H1 (cell line): ENCODE measurements at regions not wholly inside any gene's neighbourhood (a gene's known extent, or its start where the extent isn't known, plus 50 kb on each side); places are given as distances from the start of the nearest gene placed in this dataset.

Experiments
- CTCF ChIA-PET: fragments of 300-600 bp; sonication (Branson Sonifier 250); formaldehyde crosslinking; loops from one replicate; lab custom pipeline; 2021; ENCODE audit not compliant: partially characterized antibody; lab: Charles Lee
- POLR2A ChIA-PET: fragments of 300-600 bp; sonication (Branson Sonifier 250); formaldehyde crosslinking; loops from one replicate; lab custom pipeline; 2021; ENCODE audit warnings: inconsistent platforms; ENCODE audit not compliant: partially characterized antibody; lab: Charles Lee
- DNase-seq, 2 experiments: peaks; one replicate each; pipeline versions ENCODE4 v3.0.0 to v3.0.0-alpha.2; 2010 to 2022; ENCODE audit warnings: low spot score in 2 of 2, low read depth in 1 of 2, mixed read lengths in 1 of 2
- FAIRE-seq: peaks from 2 replicates; lab custom pipeline; 2011; peaks lifted over from hg19 to GRCh38; lab: Jason Lieb, UNC
- H2AFZ ChIP-seq: 2 replicates; pipeline ENCODE4 v1.8.1; 2012; ENCODE audit warnings: low read length, inconsistent platforms
- H2AK5ac ChIP-seq: 2 replicates; pipeline ENCODE4 v1.6.1; 2013; ENCODE audit warnings: low read depth, low read length
- H2BK120ac ChIP-seq: replicated peaks from 2 replicates; pipeline ENCODE3; 2013; ENCODE audit warnings: low read depth, low read length, inconsistent platforms
- H2BK12ac ChIP-seq: 2 replicates; pipeline ENCODE4 v1.6.1; 2013; ENCODE audit warnings: low read depth, low read length
- H2BK15ac ChIP-seq: 2 replicates; pipeline ENCODE4 v1.6.1; 2013; ENCODE audit warnings: low read length
- H2BK20ac ChIP-seq: 2 replicates; pipeline ENCODE4 v1.6.1; 2013; ENCODE audit warnings: low read length
- H2BK5ac ChIP-seq: 2 replicates; pipeline ENCODE4 v1.6.1; 2013; ENCODE audit warnings: low read depth, low read length
- H3K14ac ChIP-seq: 2 replicates; pipeline ENCODE4 v1.6.1; 2013; ENCODE audit warnings: inconsistent platforms; ENCODE audit not compliant: insufficient read length
- H3K18ac ChIP-seq: 2 replicates; pipeline ENCODE4 v1.6.1; 2013; ENCODE audit warnings: low read length; ENCODE audit errors: extremely low read depth
- H3K23ac ChIP-seq: 2 replicates; pipeline ENCODE4 v1.6.1; 2013; ENCODE audit warnings: inconsistent platforms; ENCODE audit not compliant: insufficient read length
- H3K23me2 ChIP-seq: 2 replicates; pipeline ENCODE4 v1.6.1; 2013; ENCODE audit warnings: low read depth, low read length
- H3K27ac ChIP-seq: 2 replicates; pipeline ENCODE4 v1.6.1; 2011; ENCODE audit warnings: low read depth, low read length, inconsistent platforms
- H3K27me3 ChIP-seq, 4 experiments: replicated peaks in 1 of 4; 1 replicate in 1 of 4; 2 replicates in 3 of 4; pipeline versions ENCODE4 v1.6.1 to v1.8.1; 2011 to 2013; ENCODE audit warnings: low read length in 3 of 4, mild to moderate bottlenecking in 3 of 4, inconsistent platforms in 2 of 4, mixed read lengths in 2 of 4, moderate library complexity in 1 of 4; ENCODE audit not compliant: control insufficient read depth in 3 of 4, insufficient read depth in 3 of 4; ENCODE audit errors: extremely low read depth in 1 of 4
- H3K36me3 ChIP-seq, 4 experiments: 2 replicates each; pipeline versions ENCODE4 v1.6.1 to v1.8.1; 2011 to 2013; ENCODE audit warnings: mild to moderate bottlenecking in 4 of 4, low read length in 3 of 4, moderate library complexity in 2 of 4, control low read depth in 1 of 4, inconsistent platforms in 1 of 4; ENCODE audit not compliant: insufficient read depth in 4 of 4, control insufficient read depth in 2 of 4
- H3K4ac ChIP-seq: replicated peaks from 2 replicates; pipeline ENCODE3; 2013; ENCODE audit warnings: low read length, low read depth, mixed read lengths, inconsistent platforms; ENCODE audit not compliant: insufficient read length
- H3K4me1 ChIP-seq, 4 experiments: replicated peaks in 1 of 4; 1 replicate in 1 of 4; 2 replicates in 3 of 4; pipeline versions ENCODE4 v1.6.1 to v1.8.1; 2011 to 2013; ENCODE audit warnings: low read length in 3 of 4, inconsistent platforms in 2 of 4, mixed read lengths in 1 of 4; ENCODE audit not compliant: insufficient read depth in 4 of 4, control insufficient read depth in 3 of 4
- H3K4me2 ChIP-seq, 2 experiments: 2 replicates each; pipeline versions ENCODE4 v1.6.1 to v1.8.1; 2011 to 2013; ENCODE audit warnings: low read depth in 2 of 2, low read length in 2 of 2, control low read depth in 1 of 2, inconsistent platforms in 1 of 2, mild to moderate bottlenecking in 1 of 2; ENCODE audit not compliant: insufficient read depth in 1 of 2
- H3K4me3 ChIP-seq, 4 experiments: fragments of 200-600, 300-600 bp in 1 of 4; sonication (generic), shearing (Covaris generic), sonication (Bioruptor Twin) in 1 of 4; 2 replicates each; pipeline versions ENCODE4 v1.5.1 to v1.8.1; 2011 to 2016; ENCODE audit warnings: low read length in 4 of 4, low read depth in 3 of 4, control low read depth in 2 of 4, inconsistent platforms in 2 of 4, mild to moderate bottlenecking in 2 of 4, mixed read lengths in 1 of 4, moderate library complexity in 1 of 4; ENCODE audit not compliant: insufficient read depth in 2 of 4; ENCODE audit errors: extremely low read depth in 1 of 4
- H3K56ac ChIP-seq: replicated peaks from 2 replicates; pipeline ENCODE3; 2013; ENCODE audit warnings: low read depth, mild to moderate bottlenecking, mixed read lengths, low read length, inconsistent platforms; ENCODE audit not compliant: insufficient read length
- H3K79me1 ChIP-seq: 2 replicates; pipeline ENCODE4 v1.6.1; 2013; ENCODE audit warnings: low read depth, low read length, control low read depth
- H3K79me2 ChIP-seq, 2 experiments: 2 replicates each; pipeline versions ENCODE4 v1.6.1 to v1.8.1; 2012 to 2013; ENCODE audit warnings: low read length in 2 of 2, mild to moderate bottlenecking in 2 of 2, inconsistent platforms in 1 of 2; ENCODE audit not compliant: insufficient read depth in 2 of 2, control insufficient read depth in 1 of 2
- H3K9ac ChIP-seq, 4 experiments: replicated peaks in 1 of 4; 1 replicate in 1 of 4; 2 replicates in 3 of 4; pipeline versions ENCODE4 v1.6.1 to v1.8.1; 2011 to 2013; ENCODE audit warnings: low read depth in 3 of 4, low read length in 3 of 4, control low read depth in 2 of 4, mild to moderate bottlenecking in 2 of 4, moderate library complexity in 2 of 4, inconsistent platforms in 1 of 4; ENCODE audit errors: extremely low read depth in 1 of 4
- H3K9me3 ChIP-seq, 2 experiments: 2 replicates each; pipeline versions ENCODE4 v1.6.1 to v1.8.1; 2012 to 2013; ENCODE audit warnings: mild to moderate bottlenecking in 2 of 2, moderate library complexity in 2 of 2, control low read depth in 1 of 2, inconsistent platforms in 1 of 2, low read depth in 1 of 2, low read length in 1 of 2, mixed read lengths in 1 of 2; ENCODE audit not compliant: insufficient read depth in 2 of 2
- H4K20me1 ChIP-seq, 2 experiments: replicated peaks in 1 of 2; 2 replicates each; pipeline versions ENCODE3 to v1.8.1; 2011 to 2013; ENCODE audit warnings: inconsistent platforms in 2 of 2, low read length in 2 of 2, mild to moderate bottlenecking in 1 of 2; ENCODE audit not compliant: insufficient read depth in 2 of 2, control insufficient read depth in 1 of 2
- H4K5ac ChIP-seq: 2 replicates; pipeline ENCODE4 v1.6.1; 2013; ENCODE audit warnings: low read length, low read depth, mixed read lengths, inconsistent platforms; ENCODE audit not compliant: insufficient read length
- H4K8ac ChIP-seq: 2 replicates; pipeline ENCODE4 v1.8.0; 2013; ENCODE audit warnings: mild to moderate bottlenecking, moderate library complexity, low read length, inconsistent platforms; ENCODE audit not compliant: insufficient read depth; ENCODE audit errors: extremely low read depth
- H4K91ac ChIP-seq: replicated peaks from 2 replicates; pipeline ENCODE3; 2013; ENCODE audit warnings: low read length, mixed read lengths, inconsistent platforms; ENCODE audit not compliant: insufficient read length
- GTF2F1 ChIP-seq: IDR thresholded peaks from 2 replicates; pipeline ENCODE4 v1.6.1; 2012; ENCODE audit warnings: low read depth, low read length, improper control_type of control experiment, borderline replicate concordance
- NANOG ChIP-seq: IDR thresholded peaks from 2 replicates; pipeline ENCODE4 v1.6.1; 2011; ENCODE audit warnings: low read length, low read depth, mild to moderate bottlenecking, inconsistent platforms; ENCODE audit not compliant: insufficient read depth, poor library complexity, severe bottlenecking
- POLR2AphosphoS5 ChIP-seq: IDR thresholded peaks from 2 replicates; pipeline ENCODE4 v1.6.1; 2011; ENCODE audit warnings: low read depth, low read length
- SIN3A ChIP-seq, 2 experiments: IDR thresholded peaks in 1 of 2; conservative IDR thresholded peaks in 1 of 2; 2 replicates each; pipeline ENCODE4 v1.6.1; 2011 to 2012; ENCODE audit warnings: low read length in 2 of 2, improper control_type of control experiment in 1 of 2, low read depth in 1 of 2, mild to moderate bottlenecking in 1 of 2
- WGBS, 2 experiments: shearing (Covaris generic) in 1 of 2; methylation state at CpG; one replicate each; pipeline versions ENCODE4 v1.1.6 to v1.1.7; 2013 to 2015; ENCODE audit warnings: low lambda C conversion rate in 2 of 2, mixed read lengths in 2 of 2, inconsistent platforms in 1 of 2, low coverage in 1 of 2, missing lambda C conversion rate in 1 of 2; ENCODE audit not compliant: insufficient replicate concordance in 2 of 2, insufficient coverage in 1 of 2, insufficient read length in 1 of 2; ENCODE audit errors: extremely low coverage in 1 of 2, missing lambda C conversion rate in 1 of 2; 5-methylcytosine and 5-hydroxymethylcytosine counted together

DNA sequence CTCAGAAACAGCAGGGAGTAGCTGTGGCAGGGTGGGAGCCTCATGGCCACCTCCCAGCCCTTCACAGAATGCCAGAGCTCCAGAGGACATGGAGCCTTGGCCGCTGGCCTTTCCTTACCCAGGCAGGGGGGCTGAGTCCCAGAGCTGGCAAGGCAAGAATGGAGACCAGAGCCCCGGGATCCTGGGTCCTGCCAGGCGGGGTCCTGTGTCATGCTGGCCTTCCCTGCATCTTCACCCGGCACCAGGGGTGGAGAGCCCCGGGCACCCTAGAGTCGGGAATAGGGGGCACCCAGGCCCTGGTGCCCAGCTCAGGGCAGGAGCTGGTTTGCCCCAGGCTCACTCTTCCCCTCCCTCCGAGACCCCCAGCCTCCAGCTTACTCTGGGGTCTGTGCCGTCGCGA lies 519.9 kb downstream of the TBC1D22A start:
- no peak overlapping the region for H4K91ac ChIP-seq
- no peak overlapping the region for H2BK15ac ChIP-seq
- no peak overlapping the region for H2AFZ ChIP-seq
- no peak overlapping the region for H4K8ac ChIP-seq
- H3K4me1 ChIP-seq = no peaks in the 10 kb centered on the region
- H3K23me2 ChIP-seq = no peaks in the 10 kb centered on the region
- H2BK120ac ChIP-seq = no peak overlapping the region
- H3K79me1 ChIP-seq = no peaks in the 10 kb centered on the region
- no peak overlapping the region for H2BK5ac ChIP-seq
- H3K14ac ChIP-seq = no peak overlapping the region
- H2AK5ac ChIP-seq = no peak overlapping the region
- H2BK12ac ChIP-seq = no peak overlapping the region
- no peaks in the 10 kb centered on the region for H4K20me1 ChIP-seq
- H3K27ac ChIP-seq = no peak overlapping the region
- ChIA-PET CTCF (no interaction called here), POLR2A (no interaction called here)
- H3K27me3 ChIP-seq = no peaks in the 10 kb centered on the region
- no peak for DNase-seq
- no peak overlapping the region for H3K56ac ChIP-seq
- no peak overlapping the region for H3K23ac ChIP-seq
- H3K4ac ChIP-seq = no peak overlapping the region
- H3K4me3 ChIP-seq = no peak overlapping the region
- no peak overlapping the region for H3K4me2 ChIP-seq
- H4K5ac ChIP-seq = no peak overlapping the region
- WGBS, 2 experiments = 90% methylated on average over 8 of the region's 10 CpGs; no CpG with 5 or more reads in 1 of the 2 experiments
- no peak overlapping the region for H3K9ac ChIP-seq
- no peak overlapping the region for H2BK20ac ChIP-seq
- H3K36me3 ChIP-seq = no peaks in the 10 kb centered on the region
- no peak for FAIRE-seq
- H3K9me3 ChIP-seq = peaks cover 74 to 97% of the 10 kb centered on the region in 2 experiments
- H3K79me2 ChIP-seq = no peaks in the 10 kb centered on the region
- H3K18ac ChIP-seq = no peak overlapping the region
- no peak for TF ChIP-seq GTF2F1
- no peak for TF ChIP-seq SIN3A (conservative IDR thresholded peaks at IDR 0.05 in 1 of 2, IDR thresholded peaks at IDR 0.05 in 1 of 2; ENCODE audit: low read depth in 1 of 2, low read length in 2 of 2)
- no peak for TF ChIP-seq POLR2AphosphoS5
- TF ChIP-seq NANOG = no peak
